Right cardiac atrium (tissue), 5 donors: ENCODE measurements at regions not wholly inside any gene's neighbourhood (a gene's known extent, or its start where the extent isn't known, plus 50 kb on each side); places are given as distances from the start of the nearest gene placed in this dataset.

Source experiments
- ATAC-seq, 2 donors: fragments of 200-7000 bp; cut with Tn5 transposase; one replicate each; pipeline versions ENCODE4 v1.8.0 to v1.9.1; 2020; ENCODE audit warnings: moderate library complexity in 2 of 2, mild to moderate bottlenecking in 1 of 2
- DNase-seq, 3 donors: peaks; one replicate each; pipeline ENCODE4 v3.0.0-alpha.2; 2020
- H3K27ac ChIP-seq: one replicate; pipeline ENCODE4 v1.5.1; 2013; ENCODE audit warnings: mild to moderate bottlenecking, low read length, control low read depth, moderate library complexity
- H3K27me3 ChIP-seq: one replicate; pipeline ENCODE4 v1.6.1; 2013; ENCODE audit not compliant: control insufficient read depth, insufficient read depth
- H3K4me1 ChIP-seq: one replicate; pipeline ENCODE4 v1.6.1; 2013; ENCODE audit warnings: low read length; ENCODE audit not compliant: control insufficient read depth, insufficient read depth
- H3K4me3 ChIP-seq: one replicate; pipeline ENCODE4 v1.5.1; 2013; ENCODE audit warnings: low read length, control low read depth
- H3K9me3 ChIP-seq: one replicate; pipeline ENCODE4 v1.6.1; 2013; ENCODE audit warnings: low read length; ENCODE audit not compliant: control insufficient read depth
- WGBS: extraction: QIAGEN DNeasy Blood & Tissue Kit; methylation state at CpG from one replicate; pipeline ENCODE4 v1.1.7; 2013; 5-methylcytosine and 5-hydroxymethylcytosine counted together
- intact Hi-C, 4 donors: fragments of 100-400 bp; cut with DNase I; formaldehyde crosslinking; loops; one replicate each; pipeline versions ENCODE4 v1.11.0 to v1.14.0; 2022 to 2023
- donor health status: healthy with polysubstance abuse.
- donor health status: DM: no; HTN: yes; CAD: no.
- donor health status: DM: no; HTN: no; CAD: no.
- donor health status: DM: no; HTN: yes; CAD: no; lungs with severe emphysema.
- donor health status: DM: yes; HTN: yes; CAD: no.

DNA sequence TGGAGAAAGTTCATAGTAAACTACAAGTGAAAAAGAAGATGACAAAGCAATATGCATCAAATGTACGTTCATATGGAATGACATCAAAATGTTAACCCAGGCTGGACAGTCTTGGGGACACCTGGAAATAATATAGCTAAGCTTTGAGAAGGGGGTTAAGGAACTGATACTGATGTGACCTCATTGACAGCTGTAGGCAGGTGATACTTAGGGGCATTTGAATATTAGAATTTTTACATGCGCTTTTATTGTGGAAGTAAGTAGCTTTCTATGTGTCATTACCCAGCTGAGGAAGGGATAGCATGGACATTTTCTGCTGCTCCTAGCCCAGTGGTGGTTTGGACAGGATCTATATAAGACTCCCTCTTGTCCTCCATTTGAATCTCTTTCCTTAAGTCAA, 299.7 kb downstream of the CWC27 start:
- 94% methylated on average over 2 of the region's 2 CpGs for WGBS
- Histone ChIP-seq H3K27ac (no peak overlapping the region), H3K9me3 (no peaks in the 10 kb centered on the region), H3K4me3 (no peak overlapping the region), H3K27me3 (no peaks in the 10 kb centered on the region), H3K4me1 (no peaks in the 10 kb centered on the region)
- ATAC-seq: no peak
- intact Hi-C loops: no loop called here
- no peak for DNase-seq

GRCh38 chr5:65070026-65070425, 301.3 kb downstream of the CWC27 start:
- no peaks in the 10 kb centered on the region for H3K27me3 ChIP-seq
- no peak overlapping the region for H3K4me3 ChIP-seq
- no peaks in the 10 kb centered on the region for H3K9me3 ChIP-seq
- DNase-seq (no peak), ATAC-seq (no peak)
- intact Hi-C loops: no loop called here
- H3K27ac ChIP-seq: no peak overlapping the region
- 41% methylated on average over 1 of the region's 1 CpG for WGBS
- no peaks in the 10 kb centered on the region for H3K4me1 ChIP-seq

GRCh38 chr5:65072850-65073249, 304.1 kb downstream of the CWC27 start:
- Histone ChIP-seq H3K4me1 (no peaks in the 10 kb centered on the region), H3K27me3 (no peaks in the 10 kb centered on the region), H3K4me3 (no peak overlapping the region), H3K9me3 (no peaks in the 10 kb centered on the region), H3K27ac (no peak overlapping the region)
- WGBS: 89% methylated on average over 8 of the region's 8 CpGs
- DNase-seq (no peak), ATAC-seq (no peak)
- intact Hi-C loops: no loop called here

- no peak for ATAC-seq
These were observed 304.5 kb downstream of the CWC27 start for GRCh38 chr5:65073250-65073661.

DNA sequence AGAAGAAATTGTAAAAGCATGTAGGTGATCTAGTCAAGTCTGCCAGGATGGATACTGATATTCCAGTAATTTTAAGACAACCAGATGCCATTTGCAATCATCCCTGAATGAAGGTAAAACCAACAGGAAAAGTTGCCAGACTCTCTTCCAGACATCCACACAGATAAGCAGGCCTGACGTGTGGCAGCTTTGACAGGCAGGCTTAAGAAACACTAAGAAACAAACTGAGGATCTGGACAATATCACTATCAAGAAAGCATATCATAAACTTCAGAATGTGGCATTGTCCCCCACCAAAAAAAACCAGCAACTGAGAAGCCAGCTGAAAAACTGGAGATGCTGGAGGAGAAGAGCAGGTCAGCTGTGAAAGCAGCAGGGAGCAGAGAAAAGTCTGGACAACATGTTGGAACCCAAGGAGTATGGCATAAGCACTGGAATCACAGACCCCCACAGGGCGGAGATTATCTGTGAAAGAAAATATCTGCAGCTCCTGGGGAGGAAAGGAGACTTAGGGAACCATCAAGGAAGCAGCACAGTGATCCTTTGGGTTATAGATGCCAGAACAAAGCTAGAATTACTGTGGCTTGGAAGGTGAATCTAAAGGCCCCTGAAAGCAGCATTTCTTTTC, 307.0 kb downstream of the CWC27 start:
- Histone ChIP-seq H3K4me3 (no peak overlapping the region), H3K4me1 (no peaks in the 10 kb centered on the region), H3K9me3 (no peaks in the 10 kb centered on the region), H3K27me3 (no peaks in the 10 kb centered on the region), H3K27ac (peak overlapping the region; percentile 32)
- no peak for DNase-seq
- ATAC-seq: no peak
- intact Hi-C loops: no loop called here
- WGBS: 58% methylated on average over 2 of the region's 2 CpGs

More at GRCh38 chr5:65073250-65073661, 304.5 kb downstream of the CWC27 start:
- H3K9me3 ChIP-seq: no peaks in the 10 kb centered on the region
- H3K4me3 ChIP-seq: no peak overlapping the region
- 81% methylated on average over 8 of the region's 8 CpGs for WGBS
- H3K4me1 ChIP-seq: no peaks in the 10 kb centered on the region
- no peaks in the 10 kb centered on the region for H3K27me3 ChIP-seq
- no peak overlapping the region for H3K27ac ChIP-seq
- intact Hi-C loops: no loop called here
- no peak for DNase-seq

- no peak overlapping the region for H3K4me3 ChIP-seq
- no peaks in the 10 kb centered on the region for H3K9me3 ChIP-seq
- H3K27ac ChIP-seq: no peak overlapping the region
- peak in 2 of 3 donors; percentile 66 to 76 for DNase-seq
- ATAC-seq: peak; percentile 92 to 93
- no peaks in the 10 kb centered on the region for H3K4me1 ChIP-seq
- intact Hi-C loops: no loop called here
- no peaks in the 10 kb centered on the region for H3K27me3 ChIP-seq
- 37% methylated on average over 5 of the region's 5 CpGs for WGBS
These were observed 307.6 kb downstream of the CWC27 start for GRCh38 chr5:65076251-65076869.

- Histone ChIP-seq H3K9me3 (no peaks in the 10 kb centered on the region), H3K4me1 (no peaks in the 10 kb centered on the region), H3K27ac (no peak overlapping the region), H3K27me3 (no peaks in the 10 kb centered on the region), H3K4me3 (no peak overlapping the region)
- intact Hi-C loops: no loop called here
- WGBS: 67% methylated on average over 4 of the region's 4 CpGs
- ATAC-seq (no peak), DNase-seq (no peak)
These were observed 308.9 kb downstream of the CWC27 start for GRCh38 chr5:65077653-65078052.

GRCh38 chr5:65078331-65078730, 309.6 kb downstream of the CWC27 start:
- no peaks in the 10 kb centered on the region for H3K4me1 ChIP-seq
- no peaks in the 10 kb centered on the region for H3K9me3 ChIP-seq
- ATAC-seq (no peak), DNase-seq (no peak)
- 77% methylated on average over 4 of the region's 4 CpGs for WGBS
- no peaks in the 10 kb centered on the region for H3K27me3 ChIP-seq
- no peak overlapping the region for H3K4me3 ChIP-seq
- H3K27ac ChIP-seq: no peak overlapping the region
- intact Hi-C loops: no loop called here

DNA sequence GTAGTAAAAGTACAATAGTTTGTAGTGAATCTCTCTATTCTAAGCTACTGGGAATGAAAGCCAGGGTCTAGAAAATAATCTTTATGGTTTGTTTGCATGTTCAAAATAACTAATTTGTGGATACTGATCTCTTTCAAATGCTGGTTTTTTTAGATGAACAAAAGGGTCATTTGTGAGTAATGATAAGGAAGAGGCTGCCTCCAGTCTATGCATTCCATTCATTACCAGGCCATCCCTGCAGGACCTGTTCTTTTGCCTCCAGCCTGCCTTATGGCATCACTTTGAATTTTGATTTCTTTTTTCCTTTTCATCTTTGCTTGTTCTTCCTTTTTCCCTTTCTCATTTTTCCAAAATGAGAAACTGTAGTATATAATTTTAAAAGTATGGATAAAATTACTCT, 312.3 kb downstream of the CWC27 start:
- Histone ChIP-seq H3K4me3 (no peak overlapping the region), H3K4me1 (no peaks in the 10 kb centered on the region), H3K9me3 (no peaks in the 10 kb centered on the region), H3K27ac (no peak overlapping the region), H3K27me3 (no peaks in the 10 kb centered on the region)
- intact Hi-C loops: no loop called here
- ATAC-seq (no peak), DNase-seq (no peak)

- Histone ChIP-seq H3K4me1 (no peaks in the 10 kb centered on the region), H3K27ac (no peak overlapping the region), H3K4me3 (no peak overlapping the region), H3K27me3 (no peaks in the 10 kb centered on the region), H3K9me3 (no peaks in the 10 kb centered on the region)
- ATAC-seq (no peak), DNase-seq (no peak)
- intact Hi-C loops: no loop called here
- WGBS: 96% methylated on average over 3 of the region's 3 CpGs
These were observed 316.2 kb downstream of the CWC27 start for GRCh38 chr5:65084795-65085515.

DNA sequence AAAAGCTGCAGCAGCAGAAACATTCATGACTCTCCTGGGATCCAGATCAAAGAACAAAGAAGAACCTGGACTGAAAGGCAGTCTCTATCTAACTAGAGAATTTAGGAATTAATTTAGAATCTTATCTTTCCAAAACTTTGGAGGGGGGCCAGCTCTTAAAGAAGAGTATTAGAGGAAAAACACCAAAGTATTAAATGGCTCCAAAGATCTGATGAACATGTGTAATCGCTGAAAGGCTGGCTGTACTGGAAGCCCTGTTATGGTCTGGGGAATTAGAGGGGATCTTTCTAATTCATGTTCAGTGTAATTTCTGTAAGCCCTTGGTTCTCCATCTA, 316.8 kb downstream of the CWC27 start:
- H3K27me3 ChIP-seq: no peaks in the 10 kb centered on the region
- no peak overlapping the region for H3K27ac ChIP-seq
- no peak for ATAC-seq
- H3K4me1 ChIP-seq: no peaks in the 10 kb centered on the region
- WGBS: 87% methylated on average over 1 of the region's 1 CpG
- no peaks in the 10 kb centered on the region for H3K9me3 ChIP-seq
- intact Hi-C loops: no loop called here
- no peak overlapping the region for H3K4me3 ChIP-seq
- no peak for DNase-seq
